ENCODE measurements at regions not wholly inside any gene's neighbourhood (a gene's known extent, or its start where the extent isn't known, plus 50 kb on each side); places are given as distances from the start of the nearest gene placed in this dataset.

DNA sequence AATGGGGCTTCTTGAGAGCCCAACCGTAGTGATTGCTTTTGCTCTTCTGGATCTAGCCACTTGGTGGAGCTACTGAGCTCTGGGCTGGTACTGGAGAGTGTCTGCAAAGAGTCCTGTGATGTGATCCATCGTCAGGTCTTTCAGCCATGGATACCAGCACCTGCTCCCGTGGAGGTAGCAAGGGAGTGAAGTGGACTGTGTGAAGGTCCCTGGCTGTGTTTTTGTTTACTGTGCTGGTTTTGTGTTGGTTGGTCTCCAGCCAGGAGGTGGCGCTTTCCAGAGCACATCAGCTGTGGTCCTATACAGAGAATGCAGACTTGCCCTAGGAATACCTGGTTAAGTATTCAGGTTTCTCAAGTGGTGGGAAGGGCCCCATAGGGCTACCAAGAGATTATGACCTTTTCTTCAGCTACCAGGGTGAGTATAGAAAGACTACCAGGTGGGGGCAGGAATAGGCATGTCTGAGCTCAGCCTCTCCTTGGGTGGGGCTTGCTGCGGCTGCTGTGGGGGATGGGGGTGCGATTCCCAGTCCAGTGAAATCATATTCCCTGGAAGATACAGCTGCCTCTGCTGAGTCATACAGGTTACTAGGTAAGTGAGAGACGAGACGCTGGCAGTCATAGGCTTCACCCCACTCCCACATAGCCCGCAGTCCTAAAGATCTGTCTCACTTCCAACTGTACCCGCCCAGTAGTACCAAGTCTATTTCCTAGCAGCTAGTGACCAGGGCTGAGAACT is 733.7 kb downstream of the ZNF385D start:
- Mint-ChIP-seq H3K9me3 (ENCODE audit: unreplicated experiment) (no peaks in the 10 kb centered on the region), H3K4me1 (ENCODE audit: low read depth, unreplicated experiment) (no peaks in the 10 kb centered on the region), H3K27me3 (ENCODE audit: insufficient read depth, unreplicated experiment) (no peaks in the 10 kb centered on the region), H3K36me3 (ENCODE audit: insufficient read depth, unreplicated experiment) (no peaks in the 10 kb centered on the region), H3K27ac (ENCODE audit: unreplicated experiment) (no peak overlapping the region), H3K4me3 (ENCODE audit: unreplicated experiment) (no peak overlapping the region)
- Histone ChIP-seq H3K9me3 (no peaks in the 10 kb centered on the region), H3K4me1 (no peaks in the 10 kb centered on the region), H3K4me3 (ENCODE audit: low read depth, low read length) (no peak overlapping the region), H3K36me3 (ENCODE audit: control insufficient read depth, insufficient read depth, low read length) (no peaks in the 10 kb centered on the region), H3K27me3 (replicated peaks; ENCODE audit: control insufficient read depth, insufficient read depth, low read length) (no peaks in the 10 kb centered on the region)
- POLR2A ChIA-PET, result no interaction called here
- TF ChIP-seq, protein P1, sequence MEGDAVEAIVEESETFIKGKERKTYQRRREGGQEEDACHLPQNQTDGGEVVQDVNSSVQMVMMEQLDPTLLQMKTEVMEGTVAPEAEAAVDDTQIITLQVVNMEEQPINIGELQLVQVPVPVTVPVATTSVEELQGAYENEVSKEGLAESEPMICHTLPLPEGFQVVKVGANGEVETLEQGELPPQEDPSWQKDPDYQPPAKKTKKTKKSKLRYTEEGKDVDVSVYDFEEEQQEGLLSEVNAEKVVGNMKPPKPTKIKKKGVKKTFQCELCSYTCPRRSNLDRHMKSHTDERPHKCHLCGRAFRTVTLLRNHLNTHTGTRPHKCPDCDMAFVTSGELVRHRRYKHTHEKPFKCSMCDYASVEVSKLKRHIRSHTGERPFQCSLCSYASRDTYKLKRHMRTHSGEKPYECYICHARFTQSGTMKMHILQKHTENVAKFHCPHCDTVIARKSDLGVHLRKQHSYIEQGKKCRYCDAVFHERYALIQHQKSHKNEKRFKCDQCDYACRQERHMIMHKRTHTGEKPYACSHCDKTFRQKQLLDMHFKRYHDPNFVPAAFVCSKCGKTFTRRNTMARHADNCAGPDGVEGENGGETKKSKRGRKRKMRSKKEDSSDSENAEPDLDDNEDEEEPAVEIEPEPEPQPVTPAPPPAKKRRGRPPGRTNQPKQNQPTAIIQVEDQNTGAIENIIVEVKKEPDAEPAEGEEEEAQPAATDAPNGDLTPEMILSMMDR (IDR thresholded peaks at IDR 0.05; ENCODE audit: insufficient read depth in 1 of 2, low read depth in 1 of 2, low read length in 1 of 2, severe bottlenecking in 1 of 2, unreplicated experiment in 1 of 2), result peak in 1 of 2 experiments; percentile 26
- peak; percentile 6 to 26 for DNase-seq
- intact Hi-C loops (cut with micrococcal nuclease; ENCODE audit: unreplicated experiment), result loop anchor here (1.0 kb wide), 1 partner anchor 467 kb away; no protein-coding TSS in a partner anchor
- no TSS peak for BruUV-seq (replicated peaks)
- CTCF ChIA-PET, result no interaction called here

DNA sequence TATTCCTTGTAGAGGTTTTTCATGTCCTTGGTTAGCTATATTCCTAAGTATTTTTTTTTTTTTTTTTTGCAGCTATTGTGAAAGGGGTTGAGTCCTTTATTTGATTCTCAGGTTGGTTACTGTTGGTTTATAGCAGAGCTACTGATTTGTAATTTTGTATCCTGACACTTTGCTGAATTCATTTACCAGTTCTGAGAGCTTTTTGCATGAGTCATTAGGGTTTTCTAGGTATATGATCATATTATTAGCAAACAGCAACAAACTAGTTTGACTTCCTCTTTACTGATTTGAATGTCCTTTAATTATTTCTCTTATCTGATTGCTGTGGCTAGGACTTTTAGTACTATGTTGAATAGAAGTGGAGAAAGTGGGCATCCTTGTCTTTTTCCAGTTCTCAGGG is 737.4 kb downstream of the ZNF385D start:
- Mint-ChIP-seq H3K27me3 (ENCODE audit: insufficient read depth, unreplicated experiment) (no peaks in the 10 kb centered on the region), H3K4me1 (ENCODE audit: low read depth, unreplicated experiment) (no peaks in the 10 kb centered on the region), H3K9me3 (ENCODE audit: unreplicated experiment) (no peaks in the 10 kb centered on the region), H3K27ac (ENCODE audit: unreplicated experiment) (no peak overlapping the region), H3K36me3 (ENCODE audit: insufficient read depth, unreplicated experiment) (no peaks in the 10 kb centered on the region), H3K4me3 (ENCODE audit: unreplicated experiment) (no peak overlapping the region)
- intact Hi-C loops (cut with micrococcal nuclease; ENCODE audit: unreplicated experiment), result no loop called here
- no peaks in the 10 kb centered on the region for H3K9me3 ChIP-seq
- BruUV-seq (replicated peaks), result no TSS peak
- ChIA-PET CTCF (no interaction called here), POLR2A (no interaction called here)
- no peaks in the 10 kb centered on the region for H3K4me1 ChIP-seq
- TF ChIP-seq, protein P1 (IDR thresholded peaks at IDR 0.05; ENCODE audit: insufficient read depth in 1 of 2, low read depth in 1 of 2, low read length in 1 of 2, severe bottlenecking in 1 of 2, unreplicated experiment in 1 of 2), result no peak
- H3K27me3 ChIP-seq (replicated peaks; ENCODE audit: control insufficient read depth, insufficient read depth, low read length), result no peaks in the 10 kb centered on the region
- DNase-seq, result no peak
- H3K36me3 ChIP-seq (ENCODE audit: control insufficient read depth, insufficient read depth, low read length), result no peaks in the 10 kb centered on the region
- no peak overlapping the region for H3K4me3 ChIP-seq (ENCODE audit: low read depth, low read length)

DNA sequence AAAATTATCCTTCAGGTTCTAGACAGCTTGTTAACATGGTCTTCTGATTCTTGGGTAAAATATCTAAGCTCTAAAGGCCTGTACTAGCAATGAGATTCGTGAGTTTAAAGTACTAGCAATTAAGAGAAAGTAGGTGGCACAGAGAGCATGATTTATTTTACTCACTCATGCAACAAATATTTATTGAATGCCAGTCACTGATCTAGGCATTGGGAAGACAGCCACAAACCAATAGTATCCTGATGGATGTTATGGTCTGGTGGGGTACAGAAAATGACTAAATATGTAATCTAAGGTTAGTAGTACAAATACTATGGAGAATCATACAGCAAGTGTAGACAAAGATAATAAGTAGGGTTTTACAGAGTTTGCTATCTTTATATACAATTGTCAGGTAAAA is 751.3 kb downstream of the ZNF385D start:
- H3K27me3 ChIP-seq (replicated peaks; ENCODE audit: control insufficient read depth, insufficient read depth, low read length), result no peaks in the 10 kb centered on the region
- BruUV-seq (replicated peaks), result no TSS peak
- H3K4me3 Mint-ChIP-seq (ENCODE audit: unreplicated experiment), result no peak overlapping the region
- TF ChIP-seq, protein P1 (IDR thresholded peaks at IDR 0.05; ENCODE audit: insufficient read depth in 1 of 2, low read depth in 1 of 2, low read length in 1 of 2, severe bottlenecking in 1 of 2, unreplicated experiment in 1 of 2), result no peak
- no peaks in the 10 kb centered on the region for H3K36me3 Mint-ChIP-seq (ENCODE audit: insufficient read depth, unreplicated experiment)
- no peak overlapping the region for H3K4me3 ChIP-seq (ENCODE audit: low read depth, low read length)
- ChIA-PET CTCF (no interaction called here), POLR2A (no interaction called here)
- H3K4me1 ChIP-seq, result no peaks in the 10 kb centered on the region
- H3K4me1 Mint-ChIP-seq (ENCODE audit: low read depth, unreplicated experiment), result no peaks in the 10 kb centered on the region
- peaks cover 7% of the 10 kb centered on the region for H3K27me3 Mint-ChIP-seq (ENCODE audit: insufficient read depth, unreplicated experiment)
- no peak overlapping the region for H3K27ac Mint-ChIP-seq (ENCODE audit: unreplicated experiment)
- no peaks in the 10 kb centered on the region for H3K9me3 Mint-ChIP-seq (ENCODE audit: unreplicated experiment)
- DNase-seq, result no peak
- no peaks in the 10 kb centered on the region for H3K9me3 ChIP-seq
- intact Hi-C loops (cut with micrococcal nuclease; ENCODE audit: unreplicated experiment), result no loop called here
- no peaks in the 10 kb centered on the region for H3K36me3 ChIP-seq (ENCODE audit: control insufficient read depth, insufficient read depth, low read length)

All from Caco-2 (cell line).